Forelimb muscle (tissue), 1 donor: ENCODE measurements at regions not wholly inside any gene's neighbourhood (a gene's known extent, or its start where the extent isn't known, plus 50 kb on each side); places are given as distances from the start of the nearest gene placed in this dataset.

Experiments used
- DNase-seq: peaks from one replicate; pipeline ENCODE4 v3.0.0-alpha.2; 2013; ENCODE audit warnings: low read depth

DNA sequence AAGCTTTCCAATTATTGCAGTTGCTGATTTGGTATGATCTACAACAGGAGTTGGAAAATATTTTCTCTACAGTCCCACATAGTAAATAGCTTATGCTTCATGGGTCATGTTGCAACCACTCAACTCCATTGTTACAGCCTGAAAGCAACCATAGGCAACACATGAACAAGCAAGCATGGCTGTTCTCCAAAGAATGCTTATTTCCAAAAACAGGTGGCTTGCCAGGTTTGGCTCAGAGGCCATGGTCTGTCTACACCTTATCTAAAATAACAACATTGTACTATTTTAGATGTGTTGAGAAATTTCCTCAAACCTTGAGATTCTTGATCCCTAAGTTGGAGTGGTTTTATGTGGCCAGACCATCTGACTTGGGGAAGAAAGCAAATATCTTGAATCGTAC is 153.9 kb upstream of the MPPED2 start:
- no peak for DNase-seq

DNA sequence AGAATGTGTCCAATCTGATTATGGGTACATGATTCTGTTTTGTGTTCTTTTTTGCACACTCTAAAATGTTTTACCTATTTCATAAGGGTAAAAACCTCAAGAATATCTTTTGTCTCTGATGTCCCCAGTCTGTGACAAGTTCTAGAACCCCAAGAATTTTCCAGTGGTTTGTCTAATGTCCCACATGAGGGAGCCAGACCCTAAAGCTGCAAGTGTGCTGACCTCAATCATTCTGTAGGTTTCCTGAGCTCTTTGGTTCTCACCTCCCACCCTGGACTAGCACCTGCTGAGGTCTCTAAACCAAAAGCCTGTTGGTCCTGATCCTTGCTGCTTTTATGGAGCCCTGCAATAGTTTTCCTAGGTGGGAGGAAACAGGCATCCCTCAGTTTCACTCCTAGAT is 149.8 kb upstream of the MPPED2 start:
- no peak for DNase-seq

DNA sequence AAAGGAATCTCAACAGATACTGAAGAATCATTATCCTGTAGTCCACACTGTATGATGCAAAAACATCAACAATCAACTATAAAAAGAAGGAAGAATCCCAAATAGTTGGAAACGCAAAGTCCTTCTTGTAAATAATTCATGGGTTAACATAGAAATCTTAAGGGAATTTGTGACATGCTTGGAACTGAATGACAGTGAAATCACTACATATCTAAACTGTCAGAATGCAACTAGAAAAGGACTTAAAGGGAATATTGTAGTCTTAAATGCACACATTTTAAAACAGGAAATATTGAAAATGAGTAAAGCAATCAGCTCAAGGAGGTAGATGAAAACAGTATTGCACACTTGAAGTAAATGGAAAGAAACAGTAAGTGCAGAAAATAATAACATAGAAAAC is 147.6 kb upstream of the MPPED2 start:
- DNase-seq, result no peak

DNA sequence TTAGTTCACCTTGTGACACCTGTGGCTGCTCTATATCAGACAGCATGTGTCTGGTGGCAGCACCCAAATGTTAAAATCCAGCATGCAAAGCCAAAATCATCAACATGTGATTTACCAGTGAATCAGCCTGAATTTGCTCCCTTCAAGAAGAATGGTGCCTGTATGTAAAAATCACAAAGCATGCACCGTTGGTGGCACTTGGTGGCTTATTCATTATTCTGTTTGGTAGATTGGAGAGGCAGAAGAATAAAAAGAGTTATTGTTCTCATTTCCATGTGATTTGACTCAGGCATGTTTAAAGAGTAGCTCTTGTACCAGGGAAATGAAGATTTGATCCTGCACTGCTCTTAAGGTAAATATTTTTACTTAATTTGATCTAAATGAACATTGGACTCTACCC is 143.9 kb upstream of the MPPED2 start:
- DNase-seq, result no peak

DNA sequence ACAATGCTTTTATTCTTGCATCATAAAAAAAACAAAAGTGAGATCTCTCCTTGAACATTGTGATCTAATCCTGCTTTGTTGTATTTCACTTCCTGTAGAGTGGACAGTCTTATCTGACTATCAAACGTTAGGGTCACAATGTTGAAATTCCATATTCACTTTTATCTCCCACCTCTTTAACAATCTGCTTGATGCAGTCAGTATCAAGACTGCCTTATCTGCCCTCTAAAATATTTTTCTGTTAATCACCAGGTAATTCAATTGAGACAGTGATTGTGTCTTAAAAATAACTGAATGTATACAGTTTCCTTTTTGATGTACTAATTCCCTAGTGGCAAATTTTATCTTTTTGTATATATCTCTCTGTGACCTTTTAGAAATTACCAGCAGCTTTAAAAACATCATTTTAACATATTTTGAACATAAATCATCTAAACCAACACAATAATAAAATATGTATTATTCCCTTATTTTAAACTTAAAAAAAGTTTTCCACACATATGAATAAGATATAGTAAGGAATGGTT is 143.1 kb upstream of the MPPED2 start:
- no peak for DNase-seq

DNA sequence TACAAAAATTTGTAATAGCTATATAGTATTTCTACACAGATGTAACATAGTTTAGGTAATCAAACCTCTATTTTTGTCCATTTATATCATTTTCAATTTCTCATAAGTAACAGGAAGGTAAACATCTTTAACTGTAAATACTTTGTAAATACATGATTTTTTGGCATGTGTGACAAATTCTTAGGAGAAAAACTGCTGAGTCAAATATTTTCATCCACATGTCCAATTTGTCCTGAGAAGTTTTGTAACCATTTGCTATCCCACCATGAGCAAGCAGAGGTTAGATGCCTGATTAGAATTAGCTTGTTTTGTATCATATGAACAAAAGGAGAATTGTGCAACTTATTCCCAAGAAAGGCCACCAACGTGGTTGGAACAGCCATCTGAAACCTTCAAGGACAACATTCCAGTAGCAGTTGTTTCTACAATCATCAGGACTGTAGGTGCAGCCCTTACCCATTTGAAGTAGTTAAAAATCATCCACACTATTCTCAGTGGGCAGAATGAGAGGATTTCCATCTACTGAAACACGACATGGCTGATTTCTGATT is 139.6 kb upstream of the MPPED2 start:
- DNase-seq, result no peak

DNA sequence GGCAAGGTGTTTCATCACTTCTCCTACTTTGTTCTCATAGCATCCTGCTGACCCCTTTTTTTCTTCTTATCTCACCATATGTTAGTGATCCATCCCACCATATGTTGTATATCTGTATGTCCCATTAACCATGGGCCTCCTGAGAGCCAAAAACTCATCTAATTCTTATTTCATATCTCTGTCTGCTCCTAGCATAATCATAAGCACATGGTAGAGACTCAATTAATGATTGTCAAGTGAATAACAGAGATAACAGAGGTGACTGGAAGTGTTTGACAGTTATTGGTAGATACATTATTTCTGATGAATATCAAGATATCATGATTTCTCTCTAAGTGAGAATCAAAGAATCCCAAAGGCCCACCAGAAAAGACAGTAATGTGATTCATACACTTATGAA is 138.1 kb upstream of the MPPED2 start:
- DNase-seq, result no peak

DNA sequence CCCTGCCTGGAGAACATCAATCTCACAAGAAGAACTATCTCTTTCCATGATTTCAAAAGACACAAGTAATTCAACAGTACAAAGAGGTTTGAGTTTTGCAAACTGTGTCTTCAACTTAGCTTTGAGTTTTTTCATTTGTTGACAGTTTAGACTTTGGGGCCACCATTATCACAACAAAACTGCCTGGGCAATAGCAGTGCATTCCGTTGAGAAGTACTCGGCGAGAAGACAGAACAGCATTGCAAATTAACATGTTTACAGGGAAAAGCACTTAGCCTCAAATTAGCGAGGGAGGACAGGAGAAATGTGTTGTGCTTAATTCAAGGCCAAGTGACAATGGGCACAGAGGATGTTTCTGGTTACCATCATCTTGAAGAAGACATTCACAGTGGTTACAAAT is 133.2 kb upstream of the MPPED2 start:
- DNase-seq, result no peak

DNA sequence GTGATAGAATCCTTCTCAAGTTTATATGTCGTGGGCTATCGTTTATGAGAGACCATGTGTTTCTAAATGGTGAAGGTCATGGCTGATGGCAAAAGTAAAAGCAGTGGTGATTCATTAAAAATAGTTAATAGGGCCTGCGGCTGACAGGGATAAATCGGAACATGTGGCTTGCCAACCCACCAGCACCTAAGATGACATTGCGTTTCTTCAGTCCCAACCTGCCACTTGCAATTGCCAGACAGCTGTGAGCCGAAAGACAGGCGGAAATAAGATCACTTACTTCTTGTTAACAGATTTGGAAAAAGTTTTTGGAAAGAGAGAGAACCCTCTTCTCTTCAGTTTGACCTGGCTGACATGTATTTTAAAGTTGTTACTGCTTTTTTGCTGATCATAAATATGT is 131.5 kb upstream of the MPPED2 start:
- no peak for DNase-seq

DNA sequence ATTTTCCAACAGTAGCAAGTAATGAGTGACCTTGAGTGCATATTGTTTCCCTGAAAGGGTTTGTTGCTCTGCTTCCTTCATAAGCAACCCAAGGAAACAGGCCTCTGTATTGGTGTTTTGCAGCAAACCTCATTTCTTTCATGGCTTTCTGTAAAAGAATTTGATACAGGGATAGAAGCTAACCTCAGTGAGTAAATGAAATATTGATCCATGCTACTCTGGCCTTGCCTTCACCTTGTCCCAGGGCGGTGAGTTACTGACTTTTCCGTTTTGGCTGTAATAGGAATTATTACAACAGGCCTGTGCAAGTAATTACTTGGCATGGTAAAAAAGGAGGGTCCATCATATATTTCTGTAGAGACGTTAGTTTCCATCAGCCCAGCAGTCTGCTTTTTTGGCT is 130.9 kb upstream of the MPPED2 start:
- no peak for DNase-seq

DNA sequence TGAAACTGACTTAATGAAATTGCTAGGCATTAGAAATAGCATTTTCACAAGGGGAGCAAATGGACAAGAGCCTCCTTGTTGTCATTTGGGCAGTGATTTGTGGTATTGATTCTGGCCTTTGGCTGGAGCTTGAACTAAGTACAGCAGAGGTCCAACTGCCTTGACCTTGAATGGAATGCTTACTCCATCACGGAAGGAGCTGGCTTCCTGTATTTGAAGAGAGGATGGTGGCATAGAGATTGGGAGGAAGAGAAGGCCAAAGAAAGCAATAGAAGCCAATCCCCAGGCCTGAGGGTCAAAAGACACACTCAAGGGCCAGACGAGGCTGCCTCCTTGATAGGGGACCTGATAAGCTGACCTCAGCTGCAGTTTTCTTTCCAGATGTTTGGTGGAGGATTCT is 126.6 kb upstream of the MPPED2 start:
- DNase-seq, result no peak

DNA sequence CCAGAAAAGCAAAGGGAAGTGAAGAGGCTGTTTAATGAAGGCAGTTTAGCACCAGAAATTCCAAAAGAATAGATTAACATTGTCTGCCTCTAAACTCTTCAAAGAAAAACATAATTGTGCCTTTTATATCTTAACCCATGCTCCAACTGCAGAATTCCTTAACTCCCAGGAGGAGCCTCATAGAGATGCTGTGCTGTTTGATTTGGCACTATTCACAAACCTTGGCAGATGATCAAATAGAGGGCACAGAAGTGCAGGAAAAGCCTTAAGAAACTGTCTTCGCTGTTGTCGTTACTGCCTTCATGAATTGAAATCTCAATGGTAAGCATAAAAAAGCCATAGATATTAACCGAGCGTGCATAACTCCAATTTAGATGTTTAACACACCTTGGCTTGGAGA is 124.1 kb upstream of the MPPED2 start:
- no peak for DNase-seq

DNA sequence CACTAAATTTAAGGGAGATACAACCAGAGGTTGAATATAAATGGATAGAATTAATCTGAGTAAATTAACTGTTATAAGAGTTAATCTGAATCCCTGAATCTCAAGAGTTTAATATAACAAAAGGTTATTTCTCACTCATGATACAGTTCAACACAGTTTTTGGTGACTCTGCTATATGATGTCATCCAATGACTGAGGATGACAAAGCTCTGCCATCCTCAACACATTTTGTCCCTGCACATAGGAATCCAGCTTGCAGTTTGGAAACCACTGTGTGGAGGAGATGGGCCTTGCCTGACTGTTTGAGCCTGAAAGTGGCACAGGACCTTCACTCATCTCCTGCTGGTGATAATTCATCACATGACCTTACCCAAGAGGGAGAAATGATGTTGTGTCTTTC is 121.0 kb upstream of the MPPED2 start:
- DNase-seq, result no peak

DNA sequence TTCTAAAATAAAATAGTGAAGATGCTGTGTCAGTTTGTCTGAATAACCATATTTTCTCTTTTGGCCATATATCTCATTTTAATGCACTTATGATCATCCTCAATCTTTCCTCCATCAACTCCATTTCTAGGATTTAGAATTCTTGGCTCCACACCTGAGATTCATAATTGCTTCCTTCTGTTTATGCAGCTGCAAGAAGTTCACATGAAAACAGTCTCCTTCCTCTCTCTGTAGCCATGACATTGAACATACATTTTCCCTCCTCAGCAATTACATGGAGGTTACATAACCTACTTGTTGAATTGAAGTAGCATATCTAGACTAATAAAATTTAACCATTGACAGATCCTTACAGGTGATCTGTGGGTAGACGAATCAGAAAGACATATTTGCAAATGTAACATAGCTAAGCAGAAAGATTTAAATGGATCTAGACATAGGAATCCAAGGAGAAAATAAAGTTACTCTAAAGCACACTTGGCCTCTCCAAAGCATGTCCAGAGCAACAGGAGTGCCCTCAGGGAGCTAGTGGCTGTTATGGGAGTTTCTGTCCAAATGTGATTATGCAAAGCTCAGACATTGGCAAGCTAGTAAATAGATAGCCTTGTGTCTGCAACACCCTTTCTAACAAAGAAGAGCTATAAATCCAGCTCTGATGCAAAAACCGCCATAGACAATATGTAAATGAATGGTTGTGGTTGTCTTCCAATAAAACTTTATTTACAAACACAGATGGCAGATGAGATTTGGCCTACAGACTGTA is 119.9 kb upstream of the MPPED2 start:
- peak; percentile 60 for DNase-seq

DNA sequence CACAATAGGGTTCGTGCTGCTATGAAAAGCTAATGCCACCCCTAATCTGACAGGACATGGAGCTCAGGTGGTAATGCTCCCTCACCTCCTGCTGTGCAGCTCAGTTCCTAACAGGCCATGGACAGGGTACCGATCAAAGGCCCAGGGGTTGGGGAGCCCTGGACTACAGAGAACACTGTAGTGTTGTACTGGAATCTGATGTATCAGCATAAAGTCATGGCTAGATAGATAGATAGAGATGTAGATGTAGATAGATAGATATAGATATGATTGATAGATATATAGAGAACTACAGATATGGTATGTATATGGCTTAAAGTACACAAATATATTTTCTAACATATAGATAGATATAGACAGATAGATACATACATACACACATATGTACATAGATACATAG is 112.3 kb upstream of the MPPED2 start:
- DNase-seq, result no peak

DNA sequence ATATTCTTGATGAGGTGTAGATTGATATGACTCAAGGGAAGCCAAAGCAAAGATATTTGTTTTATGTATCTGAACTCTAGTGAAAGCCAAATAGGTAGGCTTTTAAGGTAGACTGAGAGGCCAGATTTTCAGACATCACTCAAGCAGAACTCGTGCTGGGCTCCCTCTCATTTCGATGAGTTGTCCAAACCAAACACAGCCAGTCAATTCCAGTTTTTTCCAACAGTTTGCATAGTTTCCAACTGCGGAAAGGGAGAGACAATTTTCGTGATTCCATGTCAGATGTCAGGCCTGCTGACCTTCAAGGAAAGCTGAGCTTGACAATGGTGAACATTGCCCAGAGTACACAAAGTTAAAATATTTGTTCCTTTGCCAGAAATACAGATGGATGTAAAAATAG is 110.9 kb upstream of the MPPED2 start:
- no peak for DNase-seq

DNA sequence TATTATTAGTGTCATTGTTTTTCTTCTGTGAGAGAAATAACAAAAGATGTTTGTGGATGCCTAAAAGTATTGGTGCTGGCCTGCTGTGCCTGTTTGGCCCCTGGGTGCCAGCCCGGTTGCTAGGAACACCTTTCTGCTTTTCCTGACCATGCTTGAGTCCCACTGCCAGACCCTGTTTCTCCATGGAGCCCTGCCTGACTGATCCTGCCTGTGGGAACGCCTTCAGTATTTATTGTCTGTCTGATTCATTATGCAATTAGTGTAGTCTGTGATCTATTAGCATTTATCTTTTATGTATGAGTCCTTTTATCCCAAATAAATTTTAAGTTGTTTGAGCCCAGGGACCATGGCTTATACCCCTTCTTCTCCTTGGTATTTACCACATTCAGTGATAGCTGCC is 98.6 kb upstream of the MPPED2 start:
- DNase-seq, result no peak

DNA sequence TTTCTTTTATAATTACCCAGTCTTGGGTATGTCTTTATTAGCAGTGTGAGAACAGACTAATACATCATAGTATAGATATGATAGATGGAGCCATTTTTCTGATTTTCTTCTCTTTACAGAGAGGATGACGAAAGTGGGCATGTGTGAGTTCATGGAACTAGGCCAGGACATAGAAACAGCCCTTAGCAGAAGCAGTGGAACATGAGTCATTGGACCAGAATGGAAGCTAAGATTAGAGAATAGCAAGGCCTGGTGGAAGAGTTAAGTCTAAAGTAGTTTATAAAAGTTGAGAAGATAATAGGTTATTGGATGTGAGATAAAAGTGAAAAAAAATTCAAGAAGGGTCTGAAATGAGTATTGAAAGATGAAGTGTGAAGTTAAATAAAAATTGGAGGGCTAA is 97.0 kb upstream of the MPPED2 start:
- no peak for DNase-seq

DNA sequence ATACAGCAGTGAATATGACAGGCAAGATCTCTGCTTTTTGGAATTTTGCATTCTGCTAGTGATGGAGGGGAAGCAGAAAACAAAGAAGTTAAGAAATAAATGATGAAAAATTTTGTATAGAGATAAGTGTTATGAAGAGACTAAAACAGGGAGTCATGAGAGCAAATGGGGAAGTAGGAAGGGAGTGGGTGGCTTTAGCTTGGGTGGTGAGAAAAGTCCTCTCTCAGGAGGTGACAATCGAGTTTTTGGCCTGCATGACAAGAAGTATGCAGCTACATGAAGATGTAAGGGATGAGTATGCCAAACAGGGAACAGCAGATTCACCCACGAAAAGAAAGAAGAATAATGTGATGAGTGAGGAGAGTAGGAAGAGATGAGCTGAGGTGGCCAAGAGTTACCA is 80.7 kb upstream of the MPPED2 start:
- no peak for DNase-seq

DNA sequence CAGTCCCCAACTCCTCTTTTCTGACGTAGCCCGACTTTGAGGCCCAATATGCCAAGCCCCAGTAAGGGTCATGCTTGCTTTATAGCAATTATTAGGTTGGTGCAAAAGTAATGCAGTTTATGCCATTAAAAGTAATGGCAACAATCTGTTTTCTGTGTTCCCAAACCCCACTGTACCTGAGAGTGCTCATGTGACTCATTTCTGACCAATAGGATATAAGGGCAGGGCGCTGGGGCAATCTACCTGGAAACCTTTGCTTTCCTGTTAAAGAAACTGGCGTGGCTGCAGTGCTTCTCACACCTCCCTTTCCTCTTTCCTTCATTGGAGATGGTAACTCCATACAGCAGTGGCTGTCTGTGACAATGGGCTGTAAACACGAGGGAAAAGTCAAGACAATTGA is 78.9 kb upstream of the MPPED2 start:
- no peak for DNase-seq

DNA sequence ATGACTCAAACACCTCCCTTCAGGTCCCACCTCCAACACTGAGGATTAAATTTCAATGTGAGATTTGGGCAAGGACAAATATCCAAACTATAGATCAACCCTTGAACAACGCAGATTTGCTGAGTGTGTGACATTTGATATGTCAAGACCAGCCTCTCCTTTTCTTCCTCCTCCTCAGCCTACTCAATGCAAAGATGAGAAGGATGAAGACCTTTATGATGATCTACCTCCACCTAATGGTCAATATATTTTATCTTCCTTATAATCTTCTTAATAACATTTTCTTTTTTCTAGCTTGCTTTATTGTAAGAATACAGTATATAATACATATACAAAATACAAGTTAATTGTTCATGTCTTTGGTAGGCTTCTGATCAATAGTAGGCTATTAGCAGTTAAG is 67.5 kb upstream of the MPPED2 start:
- no peak for DNase-seq

DNA sequence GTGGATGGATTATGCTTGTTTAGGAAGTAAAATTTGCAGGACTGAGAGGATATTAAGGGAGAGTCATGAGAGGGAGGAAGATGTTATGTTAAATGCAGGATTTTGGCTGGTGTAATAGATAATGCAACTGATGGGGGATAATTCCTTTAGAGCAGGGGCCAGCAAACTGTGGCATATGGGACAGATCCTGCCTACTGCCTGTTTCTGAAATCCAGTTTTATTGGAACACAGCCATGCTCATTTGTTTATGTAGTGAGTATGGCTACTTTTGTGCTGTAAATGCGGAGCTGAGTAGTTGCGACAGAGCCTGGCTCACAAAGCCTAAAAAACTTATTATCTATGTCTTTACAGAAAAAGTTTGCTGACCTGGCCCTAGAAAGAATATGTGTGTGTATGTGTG is 66.6 kb upstream of the MPPED2 start:
- DNase-seq, result no peak

DNA sequence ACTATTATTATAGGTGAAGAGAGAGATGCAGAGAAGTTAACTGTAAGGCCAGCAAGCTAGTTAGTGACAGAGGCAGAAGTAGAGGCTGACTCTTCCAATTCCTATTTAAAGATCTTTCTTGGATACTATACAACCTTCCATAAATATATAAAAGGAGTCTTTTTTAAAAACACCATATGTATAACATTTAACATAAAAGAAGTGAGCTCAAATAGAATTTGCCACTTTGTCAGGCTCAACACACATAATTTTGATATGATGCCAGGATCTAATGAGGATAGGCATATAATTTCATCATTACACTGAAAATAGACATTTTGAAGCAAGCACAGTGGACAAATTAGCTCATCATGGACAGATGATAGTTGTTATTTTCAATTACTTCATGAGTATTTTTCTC is 64.1 kb upstream of the MPPED2 start:
- DNase-seq, result no peak
